ENCODE measurements at regions not wholly inside any gene's neighbourhood (a gene's known extent, or its start where the extent isn't known, plus 50 kb on each side); places are given as distances from the start of the nearest gene placed in this dataset.

DNA sequence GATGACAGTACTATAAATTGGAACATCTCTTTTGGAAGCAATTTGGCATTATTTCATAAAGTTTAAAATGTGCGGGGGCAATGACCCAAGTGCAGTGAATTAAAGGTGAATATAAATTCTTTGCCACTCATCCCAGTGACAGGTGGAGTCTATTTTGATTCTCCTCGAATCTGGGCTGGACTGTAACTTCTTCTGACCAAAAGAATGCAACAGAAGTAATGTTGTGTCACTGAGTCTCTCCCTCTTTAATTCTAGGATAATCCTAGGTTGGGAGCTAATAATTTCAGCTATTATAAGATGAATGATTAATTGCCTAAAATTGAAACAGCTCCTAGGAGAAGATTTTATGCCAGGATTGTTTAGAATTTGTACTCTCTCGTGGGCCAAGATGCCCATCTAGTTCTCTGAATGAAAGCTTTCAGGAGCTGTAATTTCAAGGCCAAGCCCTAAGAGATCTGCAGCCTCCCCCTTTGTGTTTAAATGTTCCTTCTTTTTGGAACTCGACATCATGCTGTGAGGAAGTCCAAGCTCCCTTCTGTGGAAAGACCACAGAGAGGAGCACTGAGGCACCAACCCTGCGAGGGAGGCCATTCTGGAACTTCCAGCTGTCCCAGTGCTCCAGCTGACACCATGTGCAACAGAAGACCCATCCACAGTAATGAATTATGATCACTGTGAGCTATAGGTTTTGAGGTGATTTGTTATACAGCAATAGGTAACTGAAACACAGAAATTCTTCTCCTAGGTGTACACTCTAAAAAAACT is 208.1 kb downstream of the COPRS start:
- DNase-seq (no peak), ATAC-seq (no peak)
- H3K36me3 ChIP-seq (ENCODE audit: low read depth) = no peaks in the 10 kb centered on the region
- TF ChIP-seq, protein P1, sequence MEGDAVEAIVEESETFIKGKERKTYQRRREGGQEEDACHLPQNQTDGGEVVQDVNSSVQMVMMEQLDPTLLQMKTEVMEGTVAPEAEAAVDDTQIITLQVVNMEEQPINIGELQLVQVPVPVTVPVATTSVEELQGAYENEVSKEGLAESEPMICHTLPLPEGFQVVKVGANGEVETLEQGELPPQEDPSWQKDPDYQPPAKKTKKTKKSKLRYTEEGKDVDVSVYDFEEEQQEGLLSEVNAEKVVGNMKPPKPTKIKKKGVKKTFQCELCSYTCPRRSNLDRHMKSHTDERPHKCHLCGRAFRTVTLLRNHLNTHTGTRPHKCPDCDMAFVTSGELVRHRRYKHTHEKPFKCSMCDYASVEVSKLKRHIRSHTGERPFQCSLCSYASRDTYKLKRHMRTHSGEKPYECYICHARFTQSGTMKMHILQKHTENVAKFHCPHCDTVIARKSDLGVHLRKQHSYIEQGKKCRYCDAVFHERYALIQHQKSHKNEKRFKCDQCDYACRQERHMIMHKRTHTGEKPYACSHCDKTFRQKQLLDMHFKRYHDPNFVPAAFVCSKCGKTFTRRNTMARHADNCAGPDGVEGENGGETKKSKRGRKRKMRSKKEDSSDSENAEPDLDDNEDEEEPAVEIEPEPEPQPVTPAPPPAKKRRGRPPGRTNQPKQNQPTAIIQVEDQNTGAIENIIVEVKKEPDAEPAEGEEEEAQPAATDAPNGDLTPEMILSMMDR (IDR thresholded peaks at IDR 0.05) = no peak
- intact Hi-C loops (cut with DNase I, micrococcal nuclease) = no loop called here
- H3K4me3 ChIP-seq = no peak overlapping the region
- peaks cover 5% of the 10 kb centered on the region for H3K9me3 ChIP-seq
- no peaks in the 10 kb centered on the region for H3K4me1 ChIP-seq (ENCODE audit: low read depth)

DNA sequence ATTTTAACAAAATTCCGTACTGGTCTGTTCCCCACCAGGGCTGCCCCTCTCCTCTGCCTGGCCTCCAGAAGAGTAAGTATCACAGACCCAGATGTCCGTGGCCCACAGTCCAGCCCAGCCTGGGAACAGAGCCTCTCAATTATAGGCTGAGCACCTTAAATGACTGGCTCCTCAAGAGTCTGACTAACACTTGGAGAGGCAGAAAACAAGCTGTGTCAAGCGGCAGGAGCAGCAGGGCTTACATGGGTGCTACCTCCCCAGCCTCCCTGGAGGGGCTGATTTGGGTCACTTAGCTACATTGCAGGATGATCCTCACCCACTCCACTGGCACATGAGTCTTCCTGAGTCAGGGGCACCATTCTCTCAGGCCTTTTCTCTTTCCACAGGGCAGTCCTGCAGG is 209.7 kb downstream of the COPRS start:
- no peak for ATAC-seq
- Histone ChIP-seq H3K4me3 (no peak overlapping the region), H3K36me3 (ENCODE audit: low read depth) (no peaks in the 10 kb centered on the region), H3K9me3 (peaks cover 5% of the 10 kb centered on the region), H3K4me1 (ENCODE audit: low read depth) (no peaks in the 10 kb centered on the region)
- no peak for DNase-seq
- TF ChIP-seq, protein P1 (IDR thresholded peaks at IDR 0.05) = no peak
- intact Hi-C loops (cut with DNase I, micrococcal nuclease) = no loop called here

DNA sequence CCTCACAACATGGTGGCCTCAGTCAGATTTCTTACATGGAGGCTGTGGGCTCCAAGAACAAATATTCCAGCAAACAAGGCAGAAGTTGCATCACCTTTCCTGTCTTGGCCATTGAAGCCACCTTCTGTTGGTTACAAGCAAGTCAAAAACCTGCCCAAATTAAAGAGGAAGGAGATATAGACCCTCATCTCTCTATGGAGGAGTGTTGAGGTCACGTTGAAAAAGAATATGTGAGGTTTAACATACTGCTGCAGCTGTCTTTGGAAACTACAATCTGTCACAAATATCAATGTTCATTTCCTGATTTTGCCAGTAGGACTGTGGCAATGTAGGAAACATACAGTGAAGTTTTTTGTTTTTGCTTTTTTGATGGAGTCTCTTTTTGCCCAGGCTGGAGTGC is 211.4 kb downstream of the COPRS start:
- no peak for ATAC-seq
- peaks cover 5% of the 10 kb centered on the region for H3K9me3 ChIP-seq
- H3K4me3 ChIP-seq = no peak overlapping the region
- TF ChIP-seq, protein P1 (IDR thresholded peaks at IDR 0.05) = no peak
- DNase-seq = no peak
- H3K4me1 ChIP-seq (ENCODE audit: low read depth) = no peaks in the 10 kb centered on the region
- no peaks in the 10 kb centered on the region for H3K36me3 ChIP-seq (ENCODE audit: low read depth)
- intact Hi-C loops (cut with DNase I, micrococcal nuclease) = no loop called here

DNA sequence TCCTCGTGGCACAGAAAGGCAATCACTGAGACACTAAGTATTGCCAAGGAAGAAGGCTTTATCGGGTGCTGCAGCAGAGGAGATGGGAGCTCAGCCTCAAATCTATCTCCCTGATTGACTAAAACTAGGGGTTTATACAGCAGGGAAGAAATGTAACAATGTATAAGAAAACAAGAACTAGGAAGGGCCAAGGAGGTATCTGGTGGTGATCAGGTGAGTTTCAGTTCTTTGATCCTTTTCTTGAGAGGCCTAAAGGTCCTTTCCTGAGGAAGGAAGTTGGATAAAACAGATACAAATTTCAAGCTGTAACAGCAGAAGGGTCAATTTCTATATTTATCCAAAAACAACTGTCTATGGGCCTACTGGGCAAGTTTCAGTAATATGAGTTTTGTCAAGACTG is 212.4 kb downstream of the COPRS start:
- H3K36me3 ChIP-seq (ENCODE audit: low read depth) = no peaks in the 10 kb centered on the region
- no peak overlapping the region for H3K4me3 ChIP-seq
- TF ChIP-seq, protein P1 (IDR thresholded peaks at IDR 0.05) = no peak
- DNase-seq (no peak), ATAC-seq (no peak)
- H3K4me1 ChIP-seq (ENCODE audit: low read depth) = no peaks in the 10 kb centered on the region
- H3K9me3 ChIP-seq = peaks cover 5% of the 10 kb centered on the region
- intact Hi-C loops (cut with DNase I, micrococcal nuclease) = no loop called here

DNA sequence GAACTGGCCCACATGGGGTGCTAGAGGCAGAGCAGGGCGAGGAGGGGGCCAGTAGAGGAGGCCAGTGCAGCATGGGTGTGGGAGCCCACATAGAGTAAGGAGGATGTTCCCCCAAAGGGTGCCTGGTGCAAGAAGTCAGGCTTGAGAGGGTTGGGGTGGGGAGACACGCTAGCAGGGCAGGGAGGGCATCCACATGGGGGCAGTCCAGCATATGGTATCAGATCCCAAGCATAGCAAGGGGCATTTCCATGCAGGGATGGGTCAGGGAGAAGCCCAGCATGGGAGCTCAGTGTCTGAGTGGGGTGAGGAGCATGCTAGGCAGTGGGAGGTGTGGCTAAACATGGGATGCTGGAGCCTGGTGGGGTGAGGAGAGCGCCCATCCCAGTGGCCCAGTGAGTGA is 213.7 kb downstream of the COPRS start:
- ATAC-seq (no peak), DNase-seq (no peak)
- TF ChIP-seq, protein P1 (IDR thresholded peaks at IDR 0.05) = no peak
- intact Hi-C loops (cut with DNase I, micrococcal nuclease) = no loop called here
- Histone ChIP-seq H3K4me3 (no peak overlapping the region), H3K9me3 (peaks cover 5% of the 10 kb centered on the region), H3K4me1 (ENCODE audit: low read depth) (no peaks in the 10 kb centered on the region), H3K36me3 (ENCODE audit: low read depth) (no peaks in the 10 kb centered on the region)

All from mucosa of descending colon (tissue), 3 donors.